Tibial nerve (tissue), 3 donors: ENCODE measurements at regions not wholly inside any gene's neighbourhood (a gene's known extent, or its start where the extent isn't known, plus 50 kb on each side); places are given as distances from the start of the nearest gene placed in this dataset.

Source experiments
- CTCF ChIP-seq, 5 experiments: fragments of 200-600 bp in 3 of 5; fragments of 450-650 bp in 2 of 5; sonication (generic) in 3 of 5; IDR thresholded peaks; one replicate each; pipeline ENCODE4 v1.5.1; 2016 to 2019; ENCODE audit warnings: antibody characterized with exemption in 5 of 5, mild to moderate bottlenecking in 3 of 5, moderate library complexity in 2 of 5
- POLR2A ChIP-seq, 2 donors: fragments of 450-650 bp; IDR thresholded peaks; one replicate each; pipeline ENCODE4 v1.6.1; 2017; ENCODE audit warnings: antibody characterized with exemption in 2 of 2, mild to moderate bottlenecking in 2 of 2, moderate library complexity in 2 of 2

DNA sequence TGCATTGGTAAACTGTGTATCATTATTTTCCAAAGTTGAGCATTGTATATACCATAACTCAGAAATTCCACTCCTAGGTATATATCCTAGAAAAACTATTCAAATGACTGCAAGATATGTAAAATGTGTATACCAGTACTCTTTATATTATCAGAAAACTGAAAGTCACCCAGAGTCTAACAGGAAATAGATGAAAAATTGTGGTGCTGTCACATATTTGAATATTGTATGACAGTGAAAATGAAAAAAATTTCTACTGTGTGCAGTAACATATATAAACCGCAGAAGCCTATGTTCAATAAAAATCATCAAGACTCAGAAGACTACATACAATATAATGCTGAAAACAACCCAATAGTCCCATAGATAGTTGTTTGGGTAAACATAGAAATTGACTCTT lies 74.4 kb upstream of the LYPLAL1 start:
- no peak for TF ChIP-seq CTCF (IDR thresholded peaks at IDR 0.05)
- TF ChIP-seq POLR2A (IDR thresholded peaks at IDR 0.05) = no peak
